HepG2 (cell line): ENCODE measurements at regions not wholly inside any gene's neighbourhood (a gene's known extent, or its start where the extent isn't known, plus 50 kb on each side); places are given as distances from the start of the nearest gene placed in this dataset.

Experiments
- ARID5B ChIP-seq: IDR thresholded peaks from 2 replicates; pipeline ENCODE4 v1.4.0; 2020; ENCODE audit warnings: mild to moderate bottlenecking, missing genetic modification reagents
- HMGXB3 ChIP-seq: sonication (generic); formaldehyde crosslinking; IDR thresholded peaks from 2 replicates; pipeline ENCODE4 v1.4.0; 2020; ENCODE audit warnings: missing genetic modification reagents, borderline replicate concordance
- ISX ChIP-seq: sonication (generic); formaldehyde crosslinking; conservative IDR thresholded peaks from 2 replicates; pipeline ENCODE4 v1.5.0; 2020; ENCODE audit warnings: missing genetic modification reagents
- JUN ChIP-seq: sonication (generic); formaldehyde crosslinking; IDR thresholded peaks from 2 replicates; pipeline ENCODE4 v1.4.0; 2020; ENCODE audit warnings: mild to moderate bottlenecking, missing genetic modification reagents
- PCBP1 ChIP-seq: fragments of 200-400 bp; formaldehyde crosslinking; IDR thresholded peaks from 2 replicates; pipeline ENCODE4 v1.6.1; 2017; ENCODE audit warnings: mild to moderate bottlenecking, low read depth, low read length, borderline replicate concordance
- PRDM15 ChIP-seq: sonication (generic); formaldehyde crosslinking; IDR thresholded peaks from 2 replicates; pipeline ENCODE4 v1.4.0; 2020; ENCODE audit warnings: missing genetic modification reagents
- STAG1 ChIP-seq: sonication (generic); formaldehyde crosslinking; IDR thresholded peaks from 2 replicates; pipeline ENCODE4 v1.4.0; 2020; ENCODE audit warnings: missing genetic modification reagents
- TFAP4 ChIP-seq: sonication (generic); IDR thresholded peaks from 2 replicates; pipeline ENCODE4 v1.6.1; 2016; ENCODE audit warnings: low read depth, borderline replicate concordance
- ZNF687 ChIP-seq: sonication (generic); formaldehyde crosslinking; IDR thresholded peaks from 2 replicates; pipeline ENCODE4 v1.5.1; 2020; ENCODE audit warnings: mild to moderate bottlenecking, missing genetic modification reagents, moderate library complexity

GRCh38 chr20:23164176-23164601, 78.1 kb upstream of the CD93 start (continued):
- TF ChIP-seq ZNF687 (CRISPR knock-in tag) (peak; percentile 66), ISX (CRISPR knock-in tag) (no peak), TFAP4 (peak; percentile 38; the same call in 1 of the 2 replicates), HMGXB3 (CRISPR knock-in tag) (no peak), PCBP1 (no peak), PRDM15 (CRISPR knock-in tag) (0 out of 2 replicates have a peak, but pooled peaks have one; percentile 28), JUN (CRISPR knock-in tag) (no peak), ARID5B (CRISPR knock-in tag) (peak; percentile 37), STAG1 (CRISPR knock-in tag) (peak; percentile 5; the same call in 1 of the 2 replicates)
